Sigmoid colon (tissue), 6 donors: ENCODE measurements at regions not wholly inside any gene's neighbourhood (a gene's known extent, or its start where the extent isn't known, plus 50 kb on each side); places are given as distances from the start of the nearest gene placed in this dataset.

ENCODE experiments used
- DNase-seq: peaks from one replicate; pipeline ENCODE4 v3.0.0-alpha.2; 2019
- H3K27ac ChIP-seq, 4 donors: fragments of 200-600 bp; sonication (generic); one replicate each; pipeline ENCODE4 v1.5.1; 2016 to 2019; ENCODE audit warnings: mild to moderate bottlenecking in 1 of 4
- H3K27me3 ChIP-seq, 3 donors: fragments of 200-600 bp; sonication (generic); one replicate each; pipeline ENCODE4 v1.5.1; 2019; ENCODE audit warnings: mild to moderate bottlenecking in 1 of 3
- H3K36me3 ChIP-seq, 4 donors: fragments of 200-600 bp; sonication (generic); one replicate each; pipeline ENCODE4 v1.5.1; 2016 to 2019
- H3K4me1 ChIP-seq, 4 donors: fragments of 200-600 bp; sonication (generic); one replicate each; pipeline ENCODE4 v1.5.1; 2017 to 2019
- H3K4me3 ChIP-seq, 4 donors: fragments of 200-600 bp; sonication (generic); one replicate each; pipeline ENCODE4 v1.5.1; 2017 to 2019; ENCODE audit warnings: mild to moderate bottlenecking in 2 of 4, moderate library complexity in 1 of 4
- H3K9me3 ChIP-seq, 4 donors: fragments of 200-600 bp in 3 of 4; sonication (generic) in 3 of 4; one replicate each; pipeline versions ENCODE4 v1.5.1 to v1.6.1; 2013 to 2019
- CTCF ChIP-seq, 4 experiments: fragments of 450-650 bp in 3 of 4; fragments of 200-600 bp in 1 of 4; IDR thresholded peaks; one replicate each; pipeline ENCODE4 v1.5.1; 2016 to 2019; ENCODE audit warnings: antibody characterized with exemption in 4 of 4, mild to moderate bottlenecking in 3 of 4, moderate library complexity in 2 of 4
- EP300 ChIP-seq, 4 donors: sonication (generic); formaldehyde crosslinking; IDR thresholded peaks; one replicate each; pipeline ENCODE4 v1.6.1; 2017; ENCODE audit warnings: antibody characterized with exemption in 4 of 4
- POLR2A ChIP-seq, 2 donors: fragments of 450-650 bp; IDR thresholded peaks; one replicate each; pipeline ENCODE4 v1.6.1; 2016; ENCODE audit warnings: antibody characterized with exemption in 2 of 2, mild to moderate bottlenecking in 2 of 2, moderate library complexity in 2 of 2
- POLR2AphosphoS5 ChIP-seq, 4 donors: sonication (generic); formaldehyde crosslinking; IDR thresholded peaks; one replicate each; pipeline ENCODE4 v1.6.1; 2017; ENCODE audit warnings: antibody characterized with exemption in 4 of 4
- WGBS, 2 donors: extraction: QIAGEN DNeasy Blood & Tissue Kit; methylation state at CpG; one replicate each; pipeline ENCODE4 v1.1.7; 2013; 5-methylcytosine and 5-hydroxymethylcytosine counted together
- intact Hi-C: fragments of 100-400 bp; cut with DNase I; formaldehyde crosslinking; loops from one replicate; pipeline ENCODE4 v1.15.1; 2023
- donor health status: healthy with polysubstance abuse.
- donor health status: healthy.

- WGBS, 2 donors, result 57 to 60% methylated on average over 1 of the region's 1 CpG
- H3K4me1 ChIP-seq, result no peaks in the 10 kb centered on the region
- H3K9me3 ChIP-seq, result no peaks in the 10 kb centered on the region
- H3K27ac ChIP-seq, result no peak overlapping the region
- intact Hi-C loops, result no loop called here
- DNase-seq, result no peak
- TF ChIP-seq CTCF (IDR thresholded peaks at IDR 0.05), result no peak
- no peaks in the 10 kb centered on the region for H3K36me3 ChIP-seq
- H3K4me3 ChIP-seq, result no peak overlapping the region
- no peaks in the 10 kb centered on the region for H3K27me3 ChIP-seq
Measured at GRCh38 chr7:93817526-93817925, 73.0 kb downstream of the TFPI2 start.

- Histone ChIP-seq H3K4me3 (no peak overlapping the region), H3K27ac (no peak overlapping the region), H3K4me1 (no peaks in the 10 kb centered on the region), H3K27me3 (no peaks in the 10 kb centered on the region), H3K9me3 (no peaks in the 10 kb centered on the region), H3K36me3 (no peaks in the 10 kb centered on the region)
- no peak for DNase-seq
- TF ChIP-seq CTCF (IDR thresholded peaks at IDR 0.05) (no peak), POLR2A (IDR thresholded peaks at IDR 0.05) (no peak), EP300 (IDR thresholded peaks at IDR 0.05) (no peak), POLR2AphosphoS5 (IDR thresholded peaks at IDR 0.05) (no peak)
- intact Hi-C loops, result no loop called here
Measured at GRCh38 chr7:93817004-93817403, 73.5 kb downstream of the TFPI2 start.

GRCh38 chr7:93813514-93813913 is 77.0 kb downstream of the TFPI2 start:
- WGBS, 2 donors, result 23 to 63% methylated on average over 1 of the region's 1 CpG
- no peaks in the 10 kb centered on the region for H3K36me3 ChIP-seq
- intact Hi-C loops, result no loop called here
- H3K27me3 ChIP-seq, result no peaks in the 10 kb centered on the region
- H3K9me3 ChIP-seq, result no peaks in the 10 kb centered on the region
- DNase-seq, result no peak
- no peak for TF ChIP-seq EP300 (IDR thresholded peaks at IDR 0.05)
- no peak for TF ChIP-seq POLR2A (IDR thresholded peaks at IDR 0.05)
- TF ChIP-seq POLR2AphosphoS5 (IDR thresholded peaks at IDR 0.05), result no peak
- no peak for TF ChIP-seq CTCF (IDR thresholded peaks at IDR 0.05)
- no peak overlapping the region for H3K4me3 ChIP-seq
- H3K27ac ChIP-seq, result no peak overlapping the region
- H3K4me1 ChIP-seq, result no peaks in the 10 kb centered on the region

GRCh38 chr7:93812061-93812460 is 78.5 kb downstream of the TFPI2 start:
- no peaks in the 10 kb centered on the region for H3K27me3 ChIP-seq
- no peaks in the 10 kb centered on the region for H3K9me3 ChIP-seq
- H3K27ac ChIP-seq, result no peak overlapping the region
- no peaks in the 10 kb centered on the region for H3K4me1 ChIP-seq
- H3K4me3 ChIP-seq, result no peak overlapping the region
- DNase-seq, result no peak
- 78 to 88% methylated on average over 4 of the region's 4 CpGs for WGBS, 2 donors
- no peak for TF ChIP-seq EP300 (IDR thresholded peaks at IDR 0.05)
- TF ChIP-seq POLR2A (IDR thresholded peaks at IDR 0.05), result no peak
- no peak for TF ChIP-seq CTCF (IDR thresholded peaks at IDR 0.05)
- TF ChIP-seq POLR2AphosphoS5 (IDR thresholded peaks at IDR 0.05), result no peak
- H3K36me3 ChIP-seq, result no peaks in the 10 kb centered on the region
- intact Hi-C loops, result no loop called here

- intact Hi-C loops, result no loop called here
- no peaks in the 10 kb centered on the region for H3K27me3 ChIP-seq
- H3K4me3 ChIP-seq, result no peak overlapping the region
- H3K27ac ChIP-seq, result no peak overlapping the region
- H3K4me1 ChIP-seq, result no peaks in the 10 kb centered on the region
- no peaks in the 10 kb centered on the region for H3K36me3 ChIP-seq
- DNase-seq, result no peak
- H3K9me3 ChIP-seq, result no peaks in the 10 kb centered on the region
- no peak for TF ChIP-seq POLR2AphosphoS5 (IDR thresholded peaks at IDR 0.05)
Measured at GRCh38 chr7:93811198-93811597, 79.4 kb downstream of the TFPI2 start.
